GM12878 (cell line): ENCODE measurements at regions not wholly inside any gene's neighbourhood (a gene's known extent, or its start where the extent isn't known, plus 50 kb on each side); places are given as distances from the start of the nearest gene placed in this dataset.

Source experiments
- CBX3 ChIP-seq: fragments of 200-600 bp; sonication (generic); IDR thresholded peaks from 2 replicates; pipeline ENCODE4 v1.6.1; 2016; ENCODE audit warnings: low read depth, borderline replicate concordance
- CHD1 ChIP-seq: IDR thresholded peaks from 2 replicates; pipeline ENCODE4 v1.6.1; 2012; ENCODE audit warnings: low read depth, low read length, improper control_type of control experiment
- CTCF ChIP-seq, 3 experiments: IDR thresholded peaks in 2 of 3; conservative IDR thresholded peaks in 1 of 3; 2 replicates each; pipeline ENCODE4 v1.5.1; 2011; ENCODE audit warnings: low read depth in 3 of 3, low read length in 3 of 3, mild to moderate bottlenecking in 3 of 3, control low read depth in 2 of 3, moderate library complexity in 2 of 3, inconsistent platforms in 1 of 3, mixed read lengths in 1 of 3; ENCODE audit not compliant: control insufficient read depth in 2 of 3, insufficient read depth in 1 of 3; ENCODE audit errors: extremely low read depth in 1 of 3
- EZH2 ChIP-seq: IDR thresholded peaks from 2 replicates; pipeline ENCODE4 v1.6.1; 2012; ENCODE audit warnings: low read depth, mild to moderate bottlenecking, control low read depth, inconsistent platforms, low read length, borderline replicate concordance; ENCODE audit not compliant: control insufficient read depth
- FOS ChIP-seq: IDR thresholded peaks from 3 replicates; pipeline ENCODE4 v1.6.1; 2011; ENCODE audit warnings: borderline replicate concordance; ENCODE audit not compliant: insufficient read length; ENCODE audit errors: extremely low read depth
- MYC ChIP-seq: IDR thresholded peaks from 2 replicates; pipeline ENCODE4 v1.6.1; 2011; ENCODE audit warnings: mild to moderate bottlenecking, low read length, moderate library complexity, inconsistent platforms; ENCODE audit not compliant: insufficient read depth, insufficient replicate concordance, insufficient read length, severe bottlenecking
- NFIC ChIP-seq: IDR thresholded peaks from 2 replicates; pipeline ENCODE4 v1.6.1; 2012; ENCODE audit warnings: low read depth, mild to moderate bottlenecking, inconsistent platforms, low read length, moderate library complexity
- POLR2A ChIP-seq: IDR thresholded peaks from 2 replicates; pipeline ENCODE4 v1.6.1; 2011; ENCODE audit warnings: low read depth, mild to moderate bottlenecking, low read length
- POLR2AphosphoS2 ChIP-seq: IDR thresholded peaks from 2 replicates; pipeline ENCODE4 v1.6.1; 2011; ENCODE audit warnings: low read depth, mild to moderate bottlenecking, low read length, improper control_type of control experiment, moderate library complexity
- REST ChIP-seq: IDR thresholded peaks from 2 replicates; pipeline ENCODE4 v1.6.1; 2012; ENCODE audit warnings: mild to moderate bottlenecking, low read depth, low read length
- SIN3A ChIP-seq: IDR thresholded peaks from 2 replicates; pipeline ENCODE4 v1.6.1; 2012; ENCODE audit warnings: low read depth, low read length, improper control_type of control experiment
- SMC3 ChIP-seq: IDR thresholded peaks from 2 replicates; pipeline ENCODE4 v1.6.1; 2011; ENCODE audit warnings: low read length, improper control_type of control experiment, borderline replicate concordance
- SP1 ChIP-seq: IDR thresholded peaks from one replicate; pipeline ENCODE4 v1.6.1; 2011; ENCODE audit warnings: low read depth, low read length
- SPI1 ChIP-seq: IDR thresholded peaks from 2 replicates; pipeline ENCODE4 v1.6.1; 2011; ENCODE audit warnings: low read depth, mild to moderate bottlenecking, low read length, moderate library complexity, borderline replicate concordance; ENCODE audit not compliant: insufficient read depth

GRCh38 chr16:51067352-51067751 is 83.7 kb downstream of the SALL1 start:
- TF ChIP-seq NFIC (no peak), MYC (no peak), POLR2A (no peak), EZH2 (no peak), SP1 (no peak), CTCF (IDR thresholded peaks at IDR 0.05 in 2 of 3, conservative IDR thresholded peaks at IDR 0.05 in 1 of 3; ENCODE audit: control insufficient read depth in 2 of 3, extremely low read depth in 1 of 3, insufficient read depth in 1 of 3, low read depth in 3 of 3, low read length in 3 of 3) (no peak), POLR2AphosphoS2 (no peak), SIN3A (no peak), SPI1 (no peak), REST (no peak), CBX3 (no peak), FOS (no peak), CHD1 (no peak), SMC3 (no peak)
